ENCODE measurements at regions not wholly inside any gene's neighbourhood (a gene's known extent, or its start where the extent isn't known, plus 50 kb on each side); places are given as distances from the start of the nearest gene placed in this dataset.

GRCh38 chr6:4641461-4641860 lies 134.7 kb upstream of the CDYL start:
- TF ChIP-seq TCF12 (IDR thresholded peaks at IDR 0.05; ENCODE audit: low read depth) (no peak), YY1 (IDR thresholded peaks at IDR 0.05; ENCODE audit: low read depth) (no peak), FOXM1 (IDR thresholded peaks at IDR 0.05; ENCODE audit: borderline replicate concordance, low read depth) (no peak), MAX (IDR thresholded peaks at IDR 0.05) (no peak), REST (IDR thresholded peaks at IDR 0.05; ENCODE audit: low read depth) (no peak)
